ENCODE measurements at regions not wholly inside any gene's neighbourhood (a gene's known extent, or its start where the extent isn't known, plus 50 kb on each side); places are given as distances from the start of the nearest gene placed in this dataset.
A peak's percentile ranks its signal among the peaks of the same experiment; 100 is the strongest.
"Not testable (repeated sequence)": the region's sequence is repeated elsewhere in the genome, so short reads cannot be mapped to it uniquely, and the experiment has no call there.

DNA sequence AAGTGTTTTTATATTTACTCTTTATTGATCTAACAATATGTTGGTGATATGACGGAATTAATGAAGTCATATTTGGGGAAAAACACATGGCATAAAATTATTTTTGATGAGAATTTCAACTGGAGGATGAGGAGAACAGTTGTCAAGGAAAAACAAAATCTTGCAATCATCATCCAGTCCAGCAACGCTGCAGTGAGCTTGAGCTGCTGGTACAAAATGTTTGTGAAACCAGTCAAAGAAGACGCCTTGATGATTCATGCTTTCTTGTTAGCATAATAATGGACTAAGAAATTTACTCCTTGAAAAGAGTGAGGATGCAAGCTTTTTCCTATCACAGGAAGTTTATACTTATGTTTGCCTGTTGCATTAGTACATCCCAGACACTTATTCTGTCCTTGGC is 64.1 kb upstream of the RUBCNL start:
- not testable (repeated sequence) for H3K4me3 ChIP-seq (ENCODE audit: low read depth, low read length); H3K36me3 ChIP-seq (ENCODE audit: control insufficient read depth, insufficient read depth, low read length); FAIRE-seq; H3K27me3 ChIP-seq (ENCODE audit: control insufficient read depth, insufficient read depth, low read length); DNase-seq (ENCODE audit: low read depth)

DNA sequence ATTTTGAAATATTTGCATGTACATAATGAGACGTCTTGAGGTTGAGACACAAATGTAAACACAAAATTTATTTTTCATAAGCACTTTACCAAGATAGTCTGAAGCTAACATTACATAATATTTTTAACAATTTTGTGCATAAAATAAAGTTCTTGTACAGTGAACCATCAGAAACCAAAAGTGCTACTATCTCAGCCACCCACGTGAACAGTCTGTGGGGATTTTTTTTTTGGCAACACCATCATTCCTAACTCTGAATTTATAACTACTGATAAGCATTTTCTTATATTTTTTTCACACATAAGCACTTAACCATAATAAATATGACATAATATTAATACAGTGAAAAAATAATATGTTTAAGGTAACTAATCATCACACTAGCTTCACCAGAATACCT is 62.9 kb upstream of the RUBCNL start:
- H3K36me3 ChIP-seq (ENCODE audit: control insufficient read depth, insufficient read depth, low read length); H3K4me3 ChIP-seq (ENCODE audit: low read depth, low read length); DNase-seq (ENCODE audit: low read depth); FAIRE-seq; H3K27me3 ChIP-seq (ENCODE audit: control insufficient read depth, insufficient read depth, low read length): not testable (repeated sequence)

DNA sequence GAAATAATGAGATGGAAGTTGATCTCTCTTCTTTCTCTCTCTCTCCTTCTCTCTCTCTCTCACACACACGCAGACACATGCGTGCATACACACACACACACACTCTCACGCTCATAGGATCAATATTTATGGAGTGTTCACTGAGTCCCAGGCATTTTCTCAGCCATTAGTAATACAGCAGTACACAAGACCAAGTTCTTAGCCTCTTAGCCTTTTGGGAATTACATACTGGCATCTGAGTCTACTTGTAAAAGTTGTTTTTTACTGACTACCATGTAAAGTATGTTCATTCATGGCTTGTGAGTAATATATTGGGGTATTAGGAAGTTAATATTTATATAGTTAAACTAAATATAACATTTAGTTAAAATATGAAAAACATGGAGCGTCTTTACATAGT is 61.1 kb upstream of the RUBCNL start:
- not testable (repeated sequence) for FAIRE-seq; H3K36me3 ChIP-seq (ENCODE audit: control insufficient read depth, insufficient read depth, low read length); H3K27me3 ChIP-seq (ENCODE audit: control insufficient read depth, insufficient read depth, low read length); DNase-seq (ENCODE audit: low read depth); H3K4me3 ChIP-seq (ENCODE audit: low read depth, low read length)

DNA sequence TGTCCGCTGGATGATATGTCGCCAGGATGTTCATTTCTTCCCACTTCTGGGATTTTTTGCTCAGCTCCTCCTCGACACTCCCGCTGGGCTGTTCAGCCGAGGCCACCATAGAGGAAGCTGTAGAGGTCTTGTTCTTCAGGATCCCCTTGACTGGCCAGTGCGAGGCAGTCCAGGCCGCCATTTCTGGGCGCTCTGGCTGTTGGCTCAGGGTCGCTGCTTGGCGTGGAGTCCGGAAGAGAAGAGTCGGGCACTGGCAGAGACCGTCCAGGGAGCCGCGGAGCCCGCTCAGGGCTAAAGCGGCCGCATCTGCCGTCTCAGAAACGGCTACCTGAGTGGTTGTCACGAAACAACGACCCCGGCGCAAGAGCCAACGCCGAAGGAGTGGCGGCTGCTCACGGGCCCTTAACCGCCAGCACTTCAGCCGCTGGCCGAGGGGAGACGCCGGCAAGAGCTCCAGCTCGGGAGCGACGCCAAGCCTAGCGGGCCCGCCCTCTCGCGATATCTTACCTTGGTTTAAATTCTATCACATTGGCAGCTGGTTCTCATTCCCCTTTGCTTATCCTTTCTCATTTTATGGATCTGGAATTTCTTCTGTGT is 50.9 kb upstream of the RUBCNL start:
- not testable (repeated sequence) for H3K36me3 ChIP-seq (ENCODE audit: control insufficient read depth, insufficient read depth, low read length); H3K27me3 ChIP-seq (ENCODE audit: control insufficient read depth, insufficient read depth, low read length); H3K4me3 ChIP-seq (ENCODE audit: low read depth, low read length); DNase-seq (ENCODE audit: low read depth)
- FAIRE-seq, result peak; percentile 89

Data from bronchial epithelial cell (primary cell).